H9 (cell line): ENCODE measurements at regions not wholly inside any gene's neighbourhood (a gene's known extent, or its start where the extent isn't known, plus 50 kb on each side); places are given as distances from the start of the nearest gene placed in this dataset.

Experiments used
- DNase-seq: peaks from one replicate; pipeline ENCODE4 v3.0.0-alpha.2; 2017
- H2AFZ ChIP-seq: one replicate; pipeline ENCODE4 v1.6.1; 2013; ENCODE audit warnings: mild to moderate bottlenecking, low read length, control low read depth, moderate library complexity
- H2AK5ac ChIP-seq: 2 replicates; pipeline ENCODE4 v1.6.1; 2013; ENCODE audit warnings: low read length, control low read depth, mixed read lengths; ENCODE audit not compliant: insufficient read length
- H2BK120ac ChIP-seq: one replicate; pipeline ENCODE4 v1.6.1; 2013; ENCODE audit warnings: low read depth, mild to moderate bottlenecking, low read length, control low read depth, inconsistent platforms; ENCODE audit not compliant: poor library complexity, severe bottlenecking
- H2BK12ac ChIP-seq: 2 replicates; pipeline ENCODE4 v1.6.1; 2013; ENCODE audit warnings: low read length, control low read depth, mixed read lengths, low read depth; ENCODE audit not compliant: insufficient read length
- H2BK15ac ChIP-seq: 2 replicates; pipeline ENCODE4 v1.6.1; 2013; ENCODE audit warnings: low read depth, low read length, control low read depth
- H2BK20ac ChIP-seq: one replicate; pipeline ENCODE4 v1.6.1; 2013; ENCODE audit warnings: low read depth, mild to moderate bottlenecking, low read length, control low read depth, inconsistent platforms; ENCODE audit not compliant: poor library complexity, severe bottlenecking
- H2BK5ac ChIP-seq: 2 replicates; pipeline ENCODE4 v1.6.1; 2013; ENCODE audit warnings: low read length, control low read depth, mixed read lengths; ENCODE audit not compliant: insufficient read length
- H3K14ac ChIP-seq: 2 replicates; pipeline ENCODE4 v1.6.1; 2013; ENCODE audit warnings: low read length, control low read depth; ENCODE audit not compliant: insufficient read depth
- H3K18ac ChIP-seq: 2 replicates; pipeline ENCODE4 v1.6.1; 2013; ENCODE audit warnings: low read depth, mild to moderate bottlenecking, mixed read lengths, low read length, control low read depth; ENCODE audit not compliant: insufficient read length
- H3K23ac ChIP-seq: 2 replicates; pipeline ENCODE4 v1.6.1; 2013; ENCODE audit warnings: low read length, control low read depth, mixed read lengths, low read depth; ENCODE audit not compliant: insufficient read length
- H3K23me2 ChIP-seq: 2 replicates; pipeline ENCODE4 v1.6.1; 2013; ENCODE audit warnings: low read depth, mild to moderate bottlenecking, mixed read lengths, low read length, control low read depth; ENCODE audit not compliant: insufficient read length, poor library complexity, severe bottlenecking
- H3K27ac ChIP-seq: 2 replicates; pipeline ENCODE4 v1.5.1; 2013; ENCODE audit warnings: low read length, control low read depth, mixed read lengths, low read depth; ENCODE audit not compliant: insufficient read length
- H3K27me3 ChIP-seq: 2 replicates; pipeline ENCODE4 v1.6.1; 2013; ENCODE audit warnings: low read length, control low read depth, inconsistent platforms; ENCODE audit not compliant: insufficient read depth
- H3K4ac ChIP-seq: 2 replicates; pipeline ENCODE4 v1.6.1; 2013; ENCODE audit warnings: low read depth, mild to moderate bottlenecking, control low read depth, inconsistent platforms, low read length, moderate library complexity
- H3K4me1 ChIP-seq: 2 replicates; pipeline ENCODE4 v1.6.1; 2013; ENCODE audit warnings: low read length, control low read depth, inconsistent platforms; ENCODE audit not compliant: insufficient read depth
- H3K4me2 ChIP-seq: 2 replicates; pipeline ENCODE4 v1.6.1; 2013; ENCODE audit warnings: low read length, control low read depth, mixed read lengths; ENCODE audit not compliant: insufficient read length, insufficient read depth
- H3K56ac ChIP-seq: 2 replicates; pipeline ENCODE4 v1.6.1; 2013; ENCODE audit warnings: low read depth, mild to moderate bottlenecking, mixed read lengths, low read length, control low read depth; ENCODE audit not compliant: insufficient read length
- H3K79me1 ChIP-seq: 2 replicates; pipeline ENCODE4 v1.6.1; 2013; ENCODE audit warnings: low read depth, mild to moderate bottlenecking, moderate library complexity, low read length, control low read depth, inconsistent platforms; ENCODE audit not compliant: insufficient read depth, poor library complexity, severe bottlenecking
- H3K79me2 ChIP-seq: 2 replicates; pipeline ENCODE4 v1.6.1; 2013; ENCODE audit warnings: low read length, control low read depth, inconsistent platforms; ENCODE audit not compliant: insufficient read depth
- H3K9ac ChIP-seq: 2 replicates; pipeline ENCODE4 v1.6.1; 2013; ENCODE audit warnings: low read length, control low read depth, mixed read lengths; ENCODE audit not compliant: insufficient read length; ENCODE audit errors: extremely low read depth
- H3K9me3 ChIP-seq: one replicate; pipeline ENCODE4 v1.6.1; 2013; ENCODE audit warnings: low read depth, low read length, inconsistent platforms; ENCODE audit not compliant: control insufficient read depth
- H3T11ph ChIP-seq: one replicate; pipeline ENCODE4 v1.6.1; 2013; ENCODE audit warnings: mild to moderate bottlenecking, low read length, control low read depth, inconsistent platforms
- H4K20me1 ChIP-seq: one replicate; pipeline ENCODE4 v1.6.1; 2013; ENCODE audit not compliant: control insufficient read depth, insufficient read length, insufficient read depth
- H4K5ac ChIP-seq: 2 replicates; pipeline ENCODE4 v1.6.1; 2013; ENCODE audit warnings: low read depth, mild to moderate bottlenecking, mixed read lengths, low read length, control low read depth; ENCODE audit not compliant: insufficient read length
- H4K8ac ChIP-seq: replicated peaks from 2 replicates; pipeline ENCODE4 v1.6.1; 2013; ENCODE audit warnings: low read length, control low read depth, mixed read lengths, low read depth; ENCODE audit not compliant: insufficient read length
- H4K91ac ChIP-seq: 2 replicates; pipeline ENCODE4 v1.6.1; 2013; ENCODE audit warnings: low read depth, mild to moderate bottlenecking, moderate library complexity, mixed read lengths, low read length, control low read depth; ENCODE audit not compliant: insufficient read length
- H3K27ac Mint-ChIP-seq, 3 experiments: 2 replicates in 2 of 3; 3 replicates in 1 of 3; pipeline ENCODE4 v1.8.0; 2020 to 2021; ENCODE audit warnings: mixed read lengths in 3 of 3, mild to moderate bottlenecking in 1 of 3, moderate library complexity in 1 of 3
- H3K27me3 Mint-ChIP-seq: 2 replicates; pipeline ENCODE4 v1.8.0; 2021; ENCODE audit warnings: low read depth, mild to moderate bottlenecking, moderate library complexity, mixed read lengths
- H3K36me3 Mint-ChIP-seq, 3 experiments: 2 replicates in 2 of 3; 3 replicates in 1 of 3; pipeline ENCODE4 v1.8.0; 2020 to 2021; ENCODE audit warnings: low read depth in 3 of 3, mixed read lengths in 3 of 3; ENCODE audit not compliant: insufficient read depth in 1 of 3
- H3K4me1 Mint-ChIP-seq, 2 experiments: 2 replicates each; pipeline ENCODE4 v1.8.0; 2020; ENCODE audit warnings: mixed read lengths in 2 of 2
- H3K4me3 Mint-ChIP-seq, 2 experiments: 2 replicates in 1 of 2; 3 replicates in 1 of 2; pipeline ENCODE4 v1.8.0; 2020 to 2021; ENCODE audit warnings: mild to moderate bottlenecking in 2 of 2, mixed read lengths in 2 of 2, moderate library complexity in 1 of 2
- H3K9me3 Mint-ChIP-seq, 2 experiments: 2 replicates in 1 of 2; 3 replicates in 1 of 2; pipeline ENCODE4 v1.8.0; 2020; ENCODE audit warnings: mild to moderate bottlenecking in 2 of 2, mixed read lengths in 2 of 2, moderate library complexity in 1 of 2
- CTCF ChIP-seq: fragments of 200-600 bp; sonication (generic); conservative IDR thresholded peaks from 3 replicates; pipeline ENCODE4 v1.8.0; 2021; ENCODE audit warnings: antibody characterized with exemption, mild to moderate bottlenecking
- WGBS: extraction: QIAGEN DNeasy Blood & Tissue Kit; methylation state at CpG from one replicate; pipeline ENCODE4 v1.1.7; 2013; ENCODE audit warnings: missing lambda C conversion rate, low lambda C conversion rate, mixed read lengths; ENCODE audit not compliant: insufficient read length; ENCODE audit errors: extremely low coverage; 5-methylcytosine and 5-hydroxymethylcytosine counted together

GRCh38 chr11:25901415-25901814, 430.5 kb upstream of the ANO3 start:
- no peak overlapping the region for H2BK5ac ChIP-seq
- Mint-ChIP-seq H3K27me3 (no peaks in the 10 kb centered on the region; the same call in 1 of the 2 replicates), H3K4me3 (no peak overlapping the region), H3K9me3 (no peaks in the 10 kb centered on the region; a peak in 1 of 5 replicates), H3K36me3 (no peaks in the 10 kb centered on the region), H3K4me1 (no peaks in the 10 kb centered on the region), H3K27ac (no peak overlapping the region)
- H3K56ac ChIP-seq, result no peak overlapping the region
- no peak overlapping the region for H3K23ac ChIP-seq
- H3K79me2 ChIP-seq, result no peaks in the 10 kb centered on the region
- no peak overlapping the region for H2AK5ac ChIP-seq
- H3K9me3 ChIP-seq, result no peaks in the 10 kb centered on the region
- H3K27me3 ChIP-seq, result no peaks in the 10 kb centered on the region
- H3K4me1 ChIP-seq, result no peaks in the 10 kb centered on the region
- H2BK20ac ChIP-seq, result no peak overlapping the region
- H4K91ac ChIP-seq, result no peak overlapping the region
- H2AFZ ChIP-seq, result no peak overlapping the region
- H4K5ac ChIP-seq, result no peak overlapping the region
- H3K79me1 ChIP-seq, result no peaks in the 10 kb centered on the region
- H3K4me2 ChIP-seq, result no peak overlapping the region
- no peak for DNase-seq
- no CpG with 5 or more reads among the region's 15 CpGs for WGBS
- no peak overlapping the region for H3K18ac ChIP-seq
- no peak overlapping the region for H2BK15ac ChIP-seq
- H2BK12ac ChIP-seq, result no peak overlapping the region
- no peak overlapping the region for H2BK120ac ChIP-seq
- no peaks in the 10 kb centered on the region for H3K23me2 ChIP-seq
- no peaks in the 10 kb centered on the region for H4K20me1 ChIP-seq
- H4K8ac ChIP-seq, result no peak overlapping the region
- H3K9ac ChIP-seq, result no peak overlapping the region
- no peak overlapping the region for H3K14ac ChIP-seq
- no peak overlapping the region for H3T11ph ChIP-seq
- no peak for TF ChIP-seq CTCF
- no peak overlapping the region for H3K4ac ChIP-seq
- H3K27ac ChIP-seq, result no peak overlapping the region
